Neural progenitor cell (in vitro differentiated cells): ENCODE measurements at regions not wholly inside any gene's neighbourhood (a gene's known extent, or its start where the extent isn't known, plus 50 kb on each side); places are given as distances from the start of the nearest gene placed in this dataset.
A peak's percentile ranks its signal among the peaks of the same experiment; 100 is the strongest.

ENCODE experiments used
- DNase-seq: peaks from one replicate; pipeline ENCODE4 v3.0.0-alpha.2; 2016; ENCODE audit warnings: low spot score
- H2AFZ ChIP-seq: fragments of 200-600 bp; sonication (generic); replicated peaks from 2 replicates; pipeline ENCODE4 v1.6.1; 2016; ENCODE audit warnings: antibody characterized with exemption
- H3F3A ChIP-seq: fragments of 200-600 bp; sonication (generic); 2 replicates; pipeline ENCODE4 v1.6.1; 2016; ENCODE audit warnings: antibody characterized with exemption, low read depth
- H3K27ac ChIP-seq: fragments of 200-600 bp; sonication (generic); 2 replicates; pipeline ENCODE4 v1.5.1; 2016; ENCODE audit warnings: mild to moderate bottlenecking
- H3K27me3 ChIP-seq: fragments of 200-600 bp; sonication (generic); 2 replicates; pipeline ENCODE4 v1.6.1; 2016; ENCODE audit warnings: mild to moderate bottlenecking, moderate library complexity
- H3K36me3 ChIP-seq: fragments of 200-600 bp; sonication (generic); 2 replicates; pipeline ENCODE4 v1.5.1; 2016
- H3K4me1 ChIP-seq: fragments of 200-600 bp; sonication (generic); 2 replicates; pipeline ENCODE4 v1.6.1; 2016; ENCODE audit warnings: mixed run types
- H3K4me2 ChIP-seq: fragments of 200-600 bp; sonication (generic); 2 replicates; pipeline ENCODE4 v1.6.1; 2016
- H3K4me3 ChIP-seq: fragments of 200-600 bp; sonication (generic); 2 replicates; pipeline ENCODE4 v1.5.1; 2016
- H3K79me2 ChIP-seq: fragments of 200-600 bp; sonication (generic); 2 replicates; pipeline ENCODE4 v1.6.1; 2016; ENCODE audit warnings: low read depth
- H3K9ac ChIP-seq: fragments of 200-600 bp; sonication (generic); 2 replicates; pipeline ENCODE4 v1.6.1; 2016
- H3K9me3 ChIP-seq: fragments of 200-600 bp; sonication (generic); 2 replicates; pipeline ENCODE4 v1.5.1; 2016; ENCODE audit warnings: low read depth
- H4K20me1 ChIP-seq: fragments of 200-600 bp; sonication (generic); 2 replicates; pipeline ENCODE4 v1.6.1; 2016; ENCODE audit warnings: low read depth
- H3K27ac Mint-ChIP-seq: 3 replicates; pipeline ENCODE4 v1.8.0; 2021; ENCODE audit warnings: mixed read lengths
- H3K27me3 Mint-ChIP-seq: 2 replicates; pipeline ENCODE4 v1.8.0; 2022; ENCODE audit warnings: low read depth, mild to moderate bottlenecking, inconsistent platforms, moderate library complexity, mixed read lengths; ENCODE audit not compliant: insufficient read depth
- H3K36me3 Mint-ChIP-seq: 3 replicates; pipeline ENCODE4 v1.8.0; 2021; ENCODE audit warnings: mixed read lengths
- H3K4me1 Mint-ChIP-seq: 3 replicates; pipeline ENCODE4 v1.8.0; 2021; ENCODE audit warnings: mixed read lengths
- H3K4me3 Mint-ChIP-seq: 3 replicates; pipeline ENCODE4 v1.8.0; 2021; ENCODE audit warnings: mild to moderate bottlenecking, moderate library complexity, mixed read lengths
- H3K9me3 Mint-ChIP-seq: 3 replicates; pipeline ENCODE4 v1.8.0; 2020; ENCODE audit warnings: mixed read lengths
- CTCF ChIP-seq: fragments of 200-600 bp; sonication (generic); IDR thresholded peaks from 2 replicates; pipeline ENCODE4 v1.5.1; 2017; ENCODE audit warnings: antibody characterized with exemption, mild to moderate bottlenecking
- EZH2 ChIP-seq: fragments of 200-600 bp; sonication (generic); IDR thresholded peaks from 2 replicates; pipeline ENCODE4 v1.6.1; 2017; ENCODE audit warnings: antibody characterized with exemption, mild to moderate bottlenecking, moderate library complexity
- EZH2phosphoT487 ChIP-seq: fragments of 200-600 bp; sonication (generic); IDR thresholded peaks from 2 replicates; pipeline ENCODE4 v1.6.1; 2017; ENCODE audit warnings: antibody characterized with exemption

- Histone ChIP-seq H3K4me2 (no peak overlapping the region), H3K36me3 (no peaks in the 10 kb centered on the region), H3K27ac (no peak overlapping the region), H3K4me3 (no peak overlapping the region), H3F3A (no peaks in the 10 kb centered on the region), H3K27me3 (no peaks in the 10 kb centered on the region), H3K79me2 (no peaks in the 10 kb centered on the region), H3K9ac (no peak overlapping the region), H3K4me1 (no peaks in the 10 kb centered on the region), H2AFZ (peak overlapping the region; percentile 73), H4K20me1 (no peaks in the 10 kb centered on the region), H3K9me3 (peaks cover 3% of the 10 kb centered on the region)
- Mint-ChIP-seq H3K4me1 (peaks cover 17% of the 10 kb centered on the region), H3K36me3 (no peaks in the 10 kb centered on the region), H3K27me3 (peaks cover 7% of the 10 kb centered on the region), H3K4me3 (no peak overlapping the region), H3K9me3 (peaks cover 14% of the 10 kb centered on the region), H3K27ac (no peak overlapping the region)
- TF ChIP-seq EZH2phosphoT487 (no peak), EZH2 (no peak), CTCF (peak; percentile 48)
- DNase-seq, result peak; percentile 31
Observed at GRCh38 chr9:84419031-84419602, 78.6 kb upstream of the SLC28A3 start.

GRCh38 chr9:84424931-84425330, 84.4 kb upstream of the SLC28A3 start:
- no peak for DNase-seq
- no peak overlapping the region for H3K27ac ChIP-seq
- H3K4me1 ChIP-seq, result no peaks in the 10 kb centered on the region
- no peak overlapping the region for H3K27ac Mint-ChIP-seq
- H3K9me3 Mint-ChIP-seq, result peaks cover 11% of the 10 kb centered on the region
- H3K9ac ChIP-seq, result no peak overlapping the region
- no peak overlapping the region for H2AFZ ChIP-seq
- no peak overlapping the region for H3K4me3 Mint-ChIP-seq
- H3K9me3 ChIP-seq, result peaks cover 3% of the 10 kb centered on the region
- peaks cover 2% of the 10 kb centered on the region for H3K27me3 Mint-ChIP-seq
- H3K4me1 Mint-ChIP-seq, result no peaks in the 10 kb centered on the region
- no peak overlapping the region for H3K4me3 ChIP-seq
- TF ChIP-seq EZH2 (no peak), CTCF (no peak), EZH2phosphoT487 (no peak)
- H3K36me3 Mint-ChIP-seq, result no peaks in the 10 kb centered on the region
- H3K27me3 ChIP-seq, result no peaks in the 10 kb centered on the region
- no peaks in the 10 kb centered on the region for H3K79me2 ChIP-seq
- H4K20me1 ChIP-seq, result no peaks in the 10 kb centered on the region
- no peak overlapping the region for H3K4me2 ChIP-seq
- H3F3A ChIP-seq, result no peaks in the 10 kb centered on the region
- H3K36me3 ChIP-seq, result no peaks in the 10 kb centered on the region

- Histone ChIP-seq H3K4me1 (no peaks in the 10 kb centered on the region), H3K36me3 (no peaks in the 10 kb centered on the region), H3F3A (no peaks in the 10 kb centered on the region), H3K4me3 (no peak overlapping the region), H4K20me1 (no peaks in the 10 kb centered on the region), H3K27ac (no peak overlapping the region), H2AFZ (no peak overlapping the region), H3K4me2 (no peak overlapping the region), H3K9me3 (no peaks in the 10 kb centered on the region), H3K27me3 (no peaks in the 10 kb centered on the region), H3K79me2 (no peaks in the 10 kb centered on the region), H3K9ac (no peak overlapping the region)
- no peak overlapping the region for H3K4me3 Mint-ChIP-seq
- no peaks in the 10 kb centered on the region for H3K36me3 Mint-ChIP-seq
- H3K4me1 Mint-ChIP-seq, result no peaks in the 10 kb centered on the region
- no peak for TF ChIP-seq EZH2phosphoT487
- no peak for TF ChIP-seq EZH2
- TF ChIP-seq CTCF, result no peak
- DNase-seq, result no peak
- H3K27ac Mint-ChIP-seq, result no peak overlapping the region
- peaks cover 4% of the 10 kb centered on the region for H3K27me3 Mint-ChIP-seq
- no peaks in the 10 kb centered on the region for H3K9me3 Mint-ChIP-seq
Observed at GRCh38 chr9:84432746-84433145, 92.2 kb upstream of the SLC28A3 start.
